B cell (primary cell): ENCODE measurements at regions not wholly inside any gene's neighbourhood (a gene's known extent, or its start where the extent isn't known, plus 50 kb on each side); places are given as distances from the start of the nearest gene placed in this dataset.

Experiments used
- EZH2 ChIP-seq: IDR thresholded peaks from 2 replicates; pipeline ENCODE4 v1.6.1; 2012; ENCODE audit warnings: borderline replicate concordance, low read depth, mild to moderate bottlenecking, moderate library complexity, low read length; ENCODE audit not compliant: insufficient read depth, poor library complexity, severe bottlenecking
- TF ChIP-seq, protein P1 (sequence below): fragments of 200-600 bp; IDR thresholded peaks from one replicate; pipeline ENCODE4 v1.8.0; 2022; ENCODE audit warnings: antibody characterized with exemption, mild to moderate bottlenecking

DNA sequence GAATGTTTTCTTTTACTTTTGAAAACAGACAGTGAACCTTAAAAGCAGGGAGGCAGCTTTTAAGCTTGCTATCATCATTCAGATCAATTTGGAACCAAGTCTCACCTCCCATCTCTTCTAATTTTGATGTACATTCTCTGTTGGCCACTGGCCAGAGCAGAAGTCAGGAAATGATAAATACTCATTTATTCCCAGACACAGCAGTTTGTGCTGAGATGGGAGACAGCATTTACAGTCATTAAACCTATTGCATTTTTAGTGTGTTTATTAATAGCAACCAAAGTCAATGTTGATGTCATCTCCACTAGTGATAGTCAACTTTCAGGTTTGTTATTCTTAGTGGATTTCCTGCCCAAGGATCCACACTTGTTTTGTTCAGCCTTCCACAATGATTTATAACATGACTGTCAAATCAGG is 320.0 kb upstream of the ATP2B1 start:
- TF ChIP-seq, protein P1, sequence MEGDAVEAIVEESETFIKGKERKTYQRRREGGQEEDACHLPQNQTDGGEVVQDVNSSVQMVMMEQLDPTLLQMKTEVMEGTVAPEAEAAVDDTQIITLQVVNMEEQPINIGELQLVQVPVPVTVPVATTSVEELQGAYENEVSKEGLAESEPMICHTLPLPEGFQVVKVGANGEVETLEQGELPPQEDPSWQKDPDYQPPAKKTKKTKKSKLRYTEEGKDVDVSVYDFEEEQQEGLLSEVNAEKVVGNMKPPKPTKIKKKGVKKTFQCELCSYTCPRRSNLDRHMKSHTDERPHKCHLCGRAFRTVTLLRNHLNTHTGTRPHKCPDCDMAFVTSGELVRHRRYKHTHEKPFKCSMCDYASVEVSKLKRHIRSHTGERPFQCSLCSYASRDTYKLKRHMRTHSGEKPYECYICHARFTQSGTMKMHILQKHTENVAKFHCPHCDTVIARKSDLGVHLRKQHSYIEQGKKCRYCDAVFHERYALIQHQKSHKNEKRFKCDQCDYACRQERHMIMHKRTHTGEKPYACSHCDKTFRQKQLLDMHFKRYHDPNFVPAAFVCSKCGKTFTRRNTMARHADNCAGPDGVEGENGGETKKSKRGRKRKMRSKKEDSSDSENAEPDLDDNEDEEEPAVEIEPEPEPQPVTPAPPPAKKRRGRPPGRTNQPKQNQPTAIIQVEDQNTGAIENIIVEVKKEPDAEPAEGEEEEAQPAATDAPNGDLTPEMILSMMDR, result no peak
- no peak for TF ChIP-seq EZH2
